CD14-positive monocyte (primary cell): ENCODE measurements at regions not wholly inside any gene's neighbourhood (a gene's known extent, or its start where the extent isn't known, plus 50 kb on each side); places are given as distances from the start of the nearest gene placed in this dataset.

ENCODE experiments used
- DNase-seq, 3 donors: peaks; one replicate each; pipeline ENCODE4 v3.0.0-alpha.2; 2011 to 2022
- H2AFZ ChIP-seq: 2 replicates; pipeline ENCODE4 v1.6.0; 2012; ENCODE audit warnings: mild to moderate bottlenecking, low read depth, low read length, inconsistent platforms; ENCODE audit not compliant: insufficient read depth, poor library complexity, severe bottlenecking
- H3K27ac ChIP-seq, 2 donors: 1 replicate in 1 of 2; 2 replicates in 1 of 2; pipeline ENCODE4 v1.5.1; 2012 to 2013; ENCODE audit warnings: low read length in 2 of 2, control low read depth in 1 of 2, inconsistent platforms in 1 of 2, low read depth in 1 of 2, mild to moderate bottlenecking in 1 of 2
- H3K27me3 ChIP-seq, 2 donors: one replicate each; pipeline versions ENCODE4 v1.6.0 to v1.6.1; 2011 to 2013; ENCODE audit warnings: low read length in 2 of 2; ENCODE audit not compliant: control insufficient read depth in 2 of 2, insufficient read depth in 2 of 2
- H3K36me3 ChIP-seq, 2 donors: replicated peaks in 1 of 2; 1 replicate in 1 of 2; 2 replicates in 1 of 2; pipeline versions ENCODE4 v1.5.1 to v1.6.1; 2012 to 2013; ENCODE audit warnings: low read length in 2 of 2, control low read depth in 1 of 2, inconsistent platforms in 1 of 2, mild to moderate bottlenecking in 1 of 2; ENCODE audit not compliant: insufficient read depth in 2 of 2, control insufficient read depth in 1 of 2
- H3K4me1 ChIP-seq, 2 donors: 1 replicate in 1 of 2; 2 replicates in 1 of 2; pipeline versions ENCODE4 v1.5.1 to v1.6.1; 2012 to 2013; ENCODE audit warnings: low read length in 2 of 2, control low read depth in 1 of 2, inconsistent platforms in 1 of 2, mild to moderate bottlenecking in 1 of 2, moderate library complexity in 1 of 2; ENCODE audit not compliant: insufficient read depth in 2 of 2, control insufficient read depth in 1 of 2
- H3K4me2 ChIP-seq: replicated peaks from 2 replicates; pipeline ENCODE3; 2012; ENCODE audit warnings: low read length, moderate library complexity, mild to moderate bottlenecking; ENCODE audit not compliant: poor library complexity, severe bottlenecking; ENCODE audit errors: extremely low read depth
- H3K4me3 ChIP-seq, 3 experiments: fragments of 200-600 bp in 1 of 3; sonication (generic) in 1 of 3; replicated peaks in 1 of 3; 1 replicate in 2 of 3; 2 replicates in 1 of 3; pipeline ENCODE4 v1.5.1; 2011 to 2013; ENCODE audit warnings: low read length in 3 of 3, mild to moderate bottlenecking in 3 of 3, control low read depth in 2 of 3, low read depth in 2 of 3, inconsistent platforms in 1 of 3, moderate library complexity in 1 of 3
- H3K79me2 ChIP-seq: 2 replicates; pipeline ENCODE4 v1.6.0; 2012; ENCODE audit warnings: mild to moderate bottlenecking, control low read depth, inconsistent platforms, low read length, moderate library complexity; ENCODE audit not compliant: insufficient read depth
- H3K9ac ChIP-seq: 2 replicates; pipeline ENCODE4 v1.6.0; 2017; ENCODE audit warnings: low read length, mild to moderate bottlenecking; ENCODE audit not compliant: insufficient read depth, poor library complexity, severe bottlenecking
- H3K9me3 ChIP-seq, 2 donors: replicated peaks in 1 of 2; 1 replicate in 1 of 2; 2 replicates in 1 of 2; pipeline versions ENCODE4 v1.5.1 to v1.6.1; 2012 to 2013; ENCODE audit warnings: low read length in 2 of 2, control low read depth in 1 of 2; ENCODE audit not compliant: control insufficient read depth in 1 of 2, insufficient read depth in 1 of 2
- H4K20me1 ChIP-seq: 2 replicates; pipeline ENCODE4 v1.6.0; 2012; ENCODE audit warnings: mild to moderate bottlenecking, low read length, control low read depth, moderate library complexity; ENCODE audit not compliant: insufficient read depth
- H3K27ac Mint-ChIP-seq, 7 donors: one replicate each; pipeline ENCODE4 v1.8.0; 2020; ENCODE audit warnings: mild to moderate bottlenecking in 7 of 7, mixed read lengths in 7 of 7, moderate library complexity in 6 of 7, inconsistent platforms in 2 of 7
- H3K27me3 Mint-ChIP-seq, 3 donors: one replicate each; pipeline ENCODE4 v1.8.0; 2021 to 2022; ENCODE audit warnings: low read depth in 3 of 3, mild to moderate bottlenecking in 3 of 3, mixed read lengths in 3 of 3, moderate library complexity in 3 of 3, inconsistent platforms in 1 of 3
- H3K36me3 Mint-ChIP-seq, 2 donors: one replicate each; pipeline ENCODE4 v1.8.0; 2020; ENCODE audit warnings: mixed read lengths in 2 of 2, inconsistent platforms in 1 of 2, mild to moderate bottlenecking in 1 of 2
- H3K4me1 Mint-ChIP-seq: one replicate; pipeline ENCODE4 v1.8.0; 2020; ENCODE audit warnings: mild to moderate bottlenecking, mixed read lengths
- H3K4me3 Mint-ChIP-seq, 2 donors: one replicate each; pipeline ENCODE4 v1.8.0; 2020; ENCODE audit warnings: mild to moderate bottlenecking in 2 of 2, mixed read lengths in 2 of 2, moderate library complexity in 1 of 2
- H3K9me3 Mint-ChIP-seq, 7 donors: one replicate each; pipeline ENCODE4 v1.8.0; 2020 to 2022; ENCODE audit warnings: mixed read lengths in 7 of 7, mild to moderate bottlenecking in 6 of 7, moderate library complexity in 6 of 7, inconsistent platforms in 2 of 7
- WGBS: methylation state at CpG from one replicate; pipeline ENCODE4 v1.1.5; 2013; ENCODE audit warnings: missing lambda C conversion rate; ENCODE audit not compliant: insufficient coverage; 5-methylcytosine and 5-hydroxymethylcytosine counted together
- intact Hi-C, 2 donors: fragments of 100-400 bp; cut with micrococcal nuclease; formaldehyde crosslinking; loops; one replicate each; pipeline versions ENCODE4 v1.15.0 to v1.15.1; 2023
- TF ChIP-seq, protein P1 (sequence below): fragments of 200-600 bp; IDR thresholded peaks from one replicate; pipeline ENCODE4 v1.8.0; 2022; ENCODE audit warnings: antibody characterized with exemption, mild to moderate bottlenecking

GRCh38 chr9:88219601-88220000, 81.3 kb upstream of the SPATA31C2 start:
- no peak overlapping the region for H3K9ac ChIP-seq
- 100% methylated on average over 1 of the region's 4 CpGs for WGBS
- intact Hi-C loops = no loop called here
- H3K36me3 ChIP-seq = no peaks in the 10 kb centered on the region
- H3K4me3 ChIP-seq = no peak overlapping the region
- no peak overlapping the region for H3K27ac ChIP-seq
- H3K9me3 ChIP-seq = no peaks in the 10 kb centered on the region
- H3K4me1 ChIP-seq = peaks cover 15 to 19% of the 10 kb centered on the region in 2 donors
- no peak overlapping the region for H3K27ac Mint-ChIP-seq
- H3K4me2 ChIP-seq = no peak overlapping the region
- peaks cover 21% of the 10 kb centered on the region for H3K4me1 Mint-ChIP-seq
- peaks cover 0 to 11% (median 7%) of the 10 kb centered on the region in 3 donors for H3K27me3 Mint-ChIP-seq
- H3K79me2 ChIP-seq = no peaks in the 10 kb centered on the region
- H3K27me3 ChIP-seq = no peaks in the 10 kb centered on the region
- no peaks in the 10 kb centered on the region for H3K36me3 Mint-ChIP-seq
- H2AFZ ChIP-seq = no peak overlapping the region
- H3K4me3 Mint-ChIP-seq = no peak overlapping the region
- DNase-seq = no peak
- no peaks in the 10 kb centered on the region for H4K20me1 ChIP-seq
- H3K9me3 Mint-ChIP-seq = peaks cover 0 to 4% (median 0%) of the 10 kb centered on the region in 7 donors
- TF ChIP-seq, protein P1, sequence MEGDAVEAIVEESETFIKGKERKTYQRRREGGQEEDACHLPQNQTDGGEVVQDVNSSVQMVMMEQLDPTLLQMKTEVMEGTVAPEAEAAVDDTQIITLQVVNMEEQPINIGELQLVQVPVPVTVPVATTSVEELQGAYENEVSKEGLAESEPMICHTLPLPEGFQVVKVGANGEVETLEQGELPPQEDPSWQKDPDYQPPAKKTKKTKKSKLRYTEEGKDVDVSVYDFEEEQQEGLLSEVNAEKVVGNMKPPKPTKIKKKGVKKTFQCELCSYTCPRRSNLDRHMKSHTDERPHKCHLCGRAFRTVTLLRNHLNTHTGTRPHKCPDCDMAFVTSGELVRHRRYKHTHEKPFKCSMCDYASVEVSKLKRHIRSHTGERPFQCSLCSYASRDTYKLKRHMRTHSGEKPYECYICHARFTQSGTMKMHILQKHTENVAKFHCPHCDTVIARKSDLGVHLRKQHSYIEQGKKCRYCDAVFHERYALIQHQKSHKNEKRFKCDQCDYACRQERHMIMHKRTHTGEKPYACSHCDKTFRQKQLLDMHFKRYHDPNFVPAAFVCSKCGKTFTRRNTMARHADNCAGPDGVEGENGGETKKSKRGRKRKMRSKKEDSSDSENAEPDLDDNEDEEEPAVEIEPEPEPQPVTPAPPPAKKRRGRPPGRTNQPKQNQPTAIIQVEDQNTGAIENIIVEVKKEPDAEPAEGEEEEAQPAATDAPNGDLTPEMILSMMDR = no peak

GRCh38 chr9:88218726-88219125, 80.5 kb upstream of the SPATA31C2 start:
- Mint-ChIP-seq H3K27me3 (peaks cover 0 to 11% (median 7%) of the 10 kb centered on the region in 3 donors), H3K27ac (no peak overlapping the region), H3K36me3 (no peaks in the 10 kb centered on the region), H3K9me3 (peaks cover 2 to 8% (median 6%) of the 10 kb centered on the region in 7 donors), H3K4me1 (peaks cover 21% of the 10 kb centered on the region), H3K4me3 (no peak overlapping the region)
- Histone ChIP-seq H3K4me2 (no peak overlapping the region), H3K9ac (no peak overlapping the region), H3K4me1 (peaks cover 15 to 19% of the 10 kb centered on the region in 2 donors), H2AFZ (no peak overlapping the region), H4K20me1 (no peaks in the 10 kb centered on the region), H3K4me3 (no peak overlapping the region), H3K36me3 (no peaks in the 10 kb centered on the region), H3K9me3 (peaks cover 0 to 4% of the 10 kb centered on the region in 2 donors), H3K27me3 (no peaks in the 10 kb centered on the region), H3K27ac (no peak overlapping the region), H3K79me2 (no peaks in the 10 kb centered on the region)
- no peak for DNase-seq
- TF ChIP-seq, protein P1 = no peak
- no CpG with 5 or more reads among the region's 3 CpGs for WGBS
- intact Hi-C loops = no loop called here
